ENCODE measurements at regions not wholly inside any gene's neighbourhood (a gene's known extent, or its start where the extent isn't known, plus 50 kb on each side); places are given as distances from the start of the nearest gene placed in this dataset.

DNA sequence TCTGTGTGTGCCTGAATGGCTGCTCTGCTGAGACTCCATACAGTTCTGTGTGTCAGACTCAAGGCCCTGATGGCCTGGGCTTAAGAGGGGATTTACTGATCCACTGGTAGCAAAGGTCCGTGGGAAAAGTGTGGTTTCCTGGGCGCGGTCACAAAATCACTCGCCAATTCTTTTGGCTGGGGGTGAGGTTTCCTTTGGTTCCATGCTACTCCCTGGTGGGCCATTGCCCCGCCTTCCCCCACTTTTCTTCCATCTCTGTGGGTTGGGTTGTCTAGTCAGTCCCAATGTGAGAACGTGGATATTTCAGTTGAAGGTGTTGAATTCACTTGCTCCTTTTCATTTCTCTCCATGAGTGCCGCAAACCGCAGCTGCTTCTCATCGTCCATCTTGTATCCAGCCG is 162.7 kb upstream of the NRXN1 start:
- H3K27me3 Mint-ChIP-seq = no peaks in the 10 kb centered on the region
- H3K9me3 Mint-ChIP-seq = peaks cover 17 to 31% (median 29%) of the 10 kb centered on the region in 3 donors
- Histone ChIP-seq H3K27ac (ENCODE audit: low read length) (no peak overlapping the region), H3K27me3 (replicated peaks in 1 of 2; ENCODE audit: control insufficient read depth in 2 of 2, extremely low read depth in 1 of 2, insufficient read depth in 2 of 2, low read length in 1 of 2) (no peaks in the 10 kb centered on the region), H3K4me3 (ENCODE audit: control insufficient read depth in 1 of 2, extremely low read depth in 1 of 2, low read length in 1 of 2) (no peak overlapping the region), H3K9me3 (no peaks in the 10 kb centered on the region), H3K4me1 (ENCODE audit: control insufficient read depth in 1 of 2, extremely low read depth in 1 of 2, insufficient read depth in 2 of 2, low read length in 2 of 2) (no peaks in the 10 kb centered on the region), H3K36me3 (ENCODE audit: control insufficient read depth in 2 of 2, extremely low read depth in 1 of 2, insufficient read depth in 1 of 2, low read length in 1 of 2) (no peaks in the 10 kb centered on the region)
- no peaks in the 10 kb centered on the region for H3K36me3 Mint-ChIP-seq
- WGBS (ENCODE audit: insufficient coverage) = no CpG with 5 or more reads among the region's 10 CpGs
- no peak overlapping the region for H3K27ac Mint-ChIP-seq
- no peaks in the 10 kb centered on the region for H3K4me1 Mint-ChIP-seq
- DNase-seq = no peak
- POLR2A ChIA-PET = no interaction called here
- CTCF ChIA-PET = no interaction called here
- H3K4me3 Mint-ChIP-seq = no peak overlapping the region
- no peak for ATAC-seq (replicated peaks in 1 of 4)

GRCh38 chr2:51170273-51170672 is 138.3 kb upstream of the NRXN1 start:
- Mint-ChIP-seq H3K9me3 (peaks cover 1 to 13% (median 6%) of the 10 kb centered on the region in 3 donors), H3K4me3 (no peak overlapping the region), H3K27me3 (no peaks in the 10 kb centered on the region), H3K36me3 (no peaks in the 10 kb centered on the region), H3K4me1 (no peaks in the 10 kb centered on the region), H3K27ac (no peak overlapping the region)
- H3K4me1 ChIP-seq (ENCODE audit: control insufficient read depth in 1 of 2, extremely low read depth in 1 of 2, insufficient read depth in 2 of 2, low read length in 2 of 2) = no peaks in the 10 kb centered on the region
- DNase-seq = no peak
- POLR2A ChIA-PET = no interaction called here
- CTCF ChIA-PET = no interaction called here
- H3K27ac ChIP-seq (ENCODE audit: low read length) = no peak overlapping the region
- no peaks in the 10 kb centered on the region for H3K9me3 ChIP-seq
- no peaks in the 10 kb centered on the region for H3K36me3 ChIP-seq (ENCODE audit: control insufficient read depth in 2 of 2, extremely low read depth in 1 of 2, insufficient read depth in 1 of 2, low read length in 1 of 2)
- no peaks in the 10 kb centered on the region for H3K27me3 ChIP-seq (replicated peaks in 1 of 2; ENCODE audit: control insufficient read depth in 2 of 2, extremely low read depth in 1 of 2, insufficient read depth in 2 of 2, low read length in 1 of 2)
- no peak overlapping the region for H3K4me3 ChIP-seq (ENCODE audit: control insufficient read depth in 1 of 2, extremely low read depth in 1 of 2, low read length in 1 of 2)
- ATAC-seq (replicated peaks in 1 of 4) = no peak

GRCh38 chr2:51165534-51166260 is 133.8 kb upstream of the NRXN1 start:
- Histone ChIP-seq H3K4me3 (ENCODE audit: control insufficient read depth in 1 of 2, extremely low read depth in 1 of 2, low read length in 1 of 2) (no peak overlapping the region), H3K9me3 (no peaks in the 10 kb centered on the region), H3K36me3 (ENCODE audit: control insufficient read depth in 2 of 2, extremely low read depth in 1 of 2, insufficient read depth in 1 of 2, low read length in 1 of 2) (no peaks in the 10 kb centered on the region), H3K27me3 (replicated peaks in 1 of 2; ENCODE audit: control insufficient read depth in 2 of 2, extremely low read depth in 1 of 2, insufficient read depth in 2 of 2, low read length in 1 of 2) (no peaks in the 10 kb centered on the region), H3K27ac (ENCODE audit: low read length) (no peak overlapping the region), H3K4me1 (ENCODE audit: control insufficient read depth in 1 of 2, extremely low read depth in 1 of 2, insufficient read depth in 2 of 2, low read length in 2 of 2) (no peaks in the 10 kb centered on the region)
- CTCF ChIA-PET = interaction anchor here in 1 of 2 donors (0.6 kb wide), 1 partner anchor 34 kb away, joined by 3 read pairs; no protein-coding TSS in a partner anchor
- POLR2A ChIA-PET = no interaction called here
- Mint-ChIP-seq H3K27me3 (no peaks in the 10 kb centered on the region), H3K4me3 (no peak overlapping the region), H3K27ac (no peak overlapping the region), H3K4me1 (no peaks in the 10 kb centered on the region), H3K9me3 (peaks cover 4 to 17% (median 13%) of the 10 kb centered on the region in 3 donors), H3K36me3 (no peaks in the 10 kb centered on the region)
- no peak for DNase-seq
- ATAC-seq (replicated peaks in 1 of 4) = no peak
- 26% methylated on average over 5 of the region's 6 CpGs for WGBS (ENCODE audit: insufficient coverage)

- DNase-seq = no peak
- no CpG with 5 or more reads among the region's 1 CpG for WGBS (ENCODE audit: insufficient coverage)
- no peaks in the 10 kb centered on the region for H3K27me3 Mint-ChIP-seq
- H3K27ac ChIP-seq (ENCODE audit: low read length) = no peak overlapping the region
- no peaks in the 10 kb centered on the region for H3K27me3 ChIP-seq (replicated peaks in 1 of 2; ENCODE audit: control insufficient read depth in 2 of 2, extremely low read depth in 1 of 2, insufficient read depth in 2 of 2, low read length in 1 of 2)
- H3K36me3 ChIP-seq (ENCODE audit: control insufficient read depth in 2 of 2, extremely low read depth in 1 of 2, insufficient read depth in 1 of 2, low read length in 1 of 2) = no peaks in the 10 kb centered on the region
- H3K9me3 Mint-ChIP-seq = peaks cover 5 to 9% (median 9%) of the 10 kb centered on the region in 3 donors
- no peak overlapping the region for H3K27ac Mint-ChIP-seq
- POLR2A ChIA-PET = no interaction called here
- H3K9me3 ChIP-seq = no peaks in the 10 kb centered on the region
- CTCF ChIA-PET = no interaction called here
- no peaks in the 10 kb centered on the region for H3K4me1 Mint-ChIP-seq
- ATAC-seq (replicated peaks in 1 of 4) = no peak
- no peak overlapping the region for H3K4me3 Mint-ChIP-seq
- no peaks in the 10 kb centered on the region for H3K4me1 ChIP-seq (ENCODE audit: control insufficient read depth in 1 of 2, extremely low read depth in 1 of 2, insufficient read depth in 2 of 2, low read length in 2 of 2)
- no peaks in the 10 kb centered on the region for H3K36me3 Mint-ChIP-seq
- no peak overlapping the region for H3K4me3 ChIP-seq (ENCODE audit: control insufficient read depth in 1 of 2, extremely low read depth in 1 of 2, low read length in 1 of 2)
These were observed 126.3 kb upstream of the NRXN1 start for GRCh38 chr2:51158251-51158650.

DNA sequence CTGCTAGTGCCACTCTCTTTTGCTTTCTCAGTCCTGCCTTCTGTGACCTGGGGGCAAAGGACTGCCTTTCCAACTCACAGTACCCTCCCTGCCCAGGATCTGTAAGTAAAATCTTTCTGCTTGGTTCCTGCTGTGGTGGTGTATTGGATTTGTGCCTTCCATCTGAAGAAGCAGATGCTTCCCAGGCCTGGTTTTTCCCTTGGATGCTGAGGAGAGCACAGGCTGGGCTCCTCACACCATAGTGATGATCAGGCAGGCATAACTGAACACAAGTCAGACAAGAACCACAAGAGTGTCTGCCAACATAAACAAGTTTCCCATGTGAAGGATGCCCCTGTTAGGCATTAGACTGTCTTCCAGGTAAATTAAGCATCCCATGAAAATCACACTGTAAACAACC is 121.3 kb upstream of the NRXN1 start:
- H3K9me3 Mint-ChIP-seq = peaks cover 5 to 11% (median 10%) of the 10 kb centered on the region in 3 donors

DNA sequence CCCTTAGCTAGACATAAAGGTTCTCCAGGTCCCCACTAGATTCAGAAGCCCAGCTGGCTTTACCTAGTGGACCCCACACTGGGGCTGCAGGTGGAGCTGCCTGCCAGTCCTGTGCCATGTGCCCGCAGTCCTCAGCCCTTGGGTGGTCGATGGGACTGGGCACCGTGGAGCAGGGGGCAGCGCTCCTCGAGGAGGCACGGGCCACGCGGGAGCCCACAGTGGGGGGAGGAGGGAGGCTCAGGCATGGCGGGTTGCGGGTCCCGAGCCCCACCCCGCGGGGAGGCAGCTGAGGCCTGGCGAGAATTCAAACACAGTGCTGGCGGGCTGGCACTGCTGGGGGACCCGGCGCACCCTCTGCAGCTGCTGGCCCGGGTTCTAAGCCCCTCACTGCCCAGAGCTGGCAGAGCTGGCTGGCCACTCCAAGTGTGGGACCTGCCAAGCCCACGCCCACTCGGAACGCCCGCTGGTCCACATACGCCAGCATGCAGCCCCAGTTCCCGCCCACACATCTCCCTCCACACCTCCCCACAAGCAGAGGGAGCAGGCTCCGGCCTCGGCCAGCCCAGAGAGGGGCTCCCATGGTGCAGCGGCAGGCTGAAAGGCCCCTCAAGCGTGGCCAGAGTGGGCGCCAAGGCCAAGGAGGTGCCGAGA is 119.7 kb upstream of the NRXN1 start:
- no peaks in the 10 kb centered on the region for H3K4me1 ChIP-seq (ENCODE audit: control insufficient read depth in 1 of 2, extremely low read depth in 1 of 2, insufficient read depth in 2 of 2, low read length in 2 of 2)
- H3K27ac Mint-ChIP-seq = no peak overlapping the region
- no peaks in the 10 kb centered on the region for H3K36me3 Mint-ChIP-seq
- 88% methylated on average over 22 of the region's 30 CpGs for WGBS (ENCODE audit: insufficient coverage)
- no peak overlapping the region for H3K4me3 ChIP-seq (ENCODE audit: control insufficient read depth in 1 of 2, extremely low read depth in 1 of 2, low read length in 1 of 2)
- H3K27me3 Mint-ChIP-seq = no peaks in the 10 kb centered on the region
- ChIA-PET CTCF (no interaction called here), POLR2A (no interaction called here)
- no peaks in the 10 kb centered on the region for H3K9me3 ChIP-seq
- DNase-seq (no peak), ATAC-seq (replicated peaks in 1 of 4) (no peak)
- peaks cover 0 to 11% (median 8%) of the 10 kb centered on the region in 3 donors for H3K9me3 Mint-ChIP-seq
- H3K27me3 ChIP-seq (replicated peaks in 1 of 2; ENCODE audit: control insufficient read depth in 2 of 2, extremely low read depth in 1 of 2, insufficient read depth in 2 of 2, low read length in 1 of 2) = no peaks in the 10 kb centered on the region
- no peak overlapping the region for H3K27ac ChIP-seq (ENCODE audit: low read length)
- no peak overlapping the region for H3K4me3 Mint-ChIP-seq
- no peaks in the 10 kb centered on the region for H3K36me3 ChIP-seq (ENCODE audit: control insufficient read depth in 2 of 2, extremely low read depth in 1 of 2, insufficient read depth in 1 of 2, low read length in 1 of 2)
- no peaks in the 10 kb centered on the region for H3K4me1 Mint-ChIP-seq

More for the DNA sequence above, 121.3 kb upstream of the NRXN1 start:
- ChIA-PET CTCF (no interaction called here), POLR2A (no interaction called here)
- Histone ChIP-seq H3K9me3 (no peaks in the 10 kb centered on the region), H3K27me3 (replicated peaks in 1 of 2; ENCODE audit: control insufficient read depth in 2 of 2, extremely low read depth in 1 of 2, insufficient read depth in 2 of 2, low read length in 1 of 2) (no peaks in the 10 kb centered on the region), H3K4me1 (ENCODE audit: control insufficient read depth in 1 of 2, extremely low read depth in 1 of 2, insufficient read depth in 2 of 2, low read length in 2 of 2) (no peaks in the 10 kb centered on the region), H3K27ac (ENCODE audit: low read length) (no peak overlapping the region), H3K36me3 (ENCODE audit: control insufficient read depth in 2 of 2, extremely low read depth in 1 of 2, insufficient read depth in 1 of 2, low read length in 1 of 2) (no peaks in the 10 kb centered on the region), H3K4me3 (ENCODE audit: control insufficient read depth in 1 of 2, extremely low read depth in 1 of 2, low read length in 1 of 2) (no peak overlapping the region)
- H3K4me1 Mint-ChIP-seq = no peaks in the 10 kb centered on the region
- no peaks in the 10 kb centered on the region for H3K36me3 Mint-ChIP-seq
- no peak overlapping the region for H3K4me3 Mint-ChIP-seq
- no peak overlapping the region for H3K27ac Mint-ChIP-seq
- ATAC-seq (replicated peaks in 1 of 4) (no peak), DNase-seq (no peak)
- H3K27me3 Mint-ChIP-seq = no peaks in the 10 kb centered on the region
